ENCODE measurements at regions not wholly inside any gene's neighbourhood (a gene's known extent, or its start where the extent isn't known, plus 50 kb on each side); places are given as distances from the start of the nearest gene placed in this dataset.

DNA sequence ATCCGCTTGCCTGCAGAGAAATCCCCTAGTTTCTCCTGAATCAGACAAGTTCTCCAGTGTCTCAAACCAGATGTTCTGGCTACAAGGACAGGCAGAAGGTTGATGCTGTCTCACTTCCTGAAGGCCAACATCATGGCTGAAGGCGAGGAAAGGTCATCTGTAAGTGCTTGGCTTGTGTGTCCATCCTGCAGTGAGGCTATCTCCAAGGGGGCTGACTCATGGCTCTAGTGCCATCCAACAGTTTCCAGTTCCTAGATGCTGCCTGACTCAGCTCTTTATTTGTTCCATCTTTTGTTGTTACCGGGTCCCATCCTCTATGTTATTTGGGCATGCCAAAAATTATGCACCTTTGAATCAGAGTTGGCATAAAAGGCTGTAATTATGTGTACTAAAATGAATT is 232.1 kb upstream of the TBX3 start:
- peak overlapping the region; percentile 83 for H3K27ac ChIP-seq
- no peak for TF ChIP-seq ZFX (IDR thresholded peaks at IDR 0.05)
- TF ChIP-seq, protein P1, sequence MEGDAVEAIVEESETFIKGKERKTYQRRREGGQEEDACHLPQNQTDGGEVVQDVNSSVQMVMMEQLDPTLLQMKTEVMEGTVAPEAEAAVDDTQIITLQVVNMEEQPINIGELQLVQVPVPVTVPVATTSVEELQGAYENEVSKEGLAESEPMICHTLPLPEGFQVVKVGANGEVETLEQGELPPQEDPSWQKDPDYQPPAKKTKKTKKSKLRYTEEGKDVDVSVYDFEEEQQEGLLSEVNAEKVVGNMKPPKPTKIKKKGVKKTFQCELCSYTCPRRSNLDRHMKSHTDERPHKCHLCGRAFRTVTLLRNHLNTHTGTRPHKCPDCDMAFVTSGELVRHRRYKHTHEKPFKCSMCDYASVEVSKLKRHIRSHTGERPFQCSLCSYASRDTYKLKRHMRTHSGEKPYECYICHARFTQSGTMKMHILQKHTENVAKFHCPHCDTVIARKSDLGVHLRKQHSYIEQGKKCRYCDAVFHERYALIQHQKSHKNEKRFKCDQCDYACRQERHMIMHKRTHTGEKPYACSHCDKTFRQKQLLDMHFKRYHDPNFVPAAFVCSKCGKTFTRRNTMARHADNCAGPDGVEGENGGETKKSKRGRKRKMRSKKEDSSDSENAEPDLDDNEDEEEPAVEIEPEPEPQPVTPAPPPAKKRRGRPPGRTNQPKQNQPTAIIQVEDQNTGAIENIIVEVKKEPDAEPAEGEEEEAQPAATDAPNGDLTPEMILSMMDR (conservative IDR thresholded peaks at IDR 0.05): no peak

DNA sequence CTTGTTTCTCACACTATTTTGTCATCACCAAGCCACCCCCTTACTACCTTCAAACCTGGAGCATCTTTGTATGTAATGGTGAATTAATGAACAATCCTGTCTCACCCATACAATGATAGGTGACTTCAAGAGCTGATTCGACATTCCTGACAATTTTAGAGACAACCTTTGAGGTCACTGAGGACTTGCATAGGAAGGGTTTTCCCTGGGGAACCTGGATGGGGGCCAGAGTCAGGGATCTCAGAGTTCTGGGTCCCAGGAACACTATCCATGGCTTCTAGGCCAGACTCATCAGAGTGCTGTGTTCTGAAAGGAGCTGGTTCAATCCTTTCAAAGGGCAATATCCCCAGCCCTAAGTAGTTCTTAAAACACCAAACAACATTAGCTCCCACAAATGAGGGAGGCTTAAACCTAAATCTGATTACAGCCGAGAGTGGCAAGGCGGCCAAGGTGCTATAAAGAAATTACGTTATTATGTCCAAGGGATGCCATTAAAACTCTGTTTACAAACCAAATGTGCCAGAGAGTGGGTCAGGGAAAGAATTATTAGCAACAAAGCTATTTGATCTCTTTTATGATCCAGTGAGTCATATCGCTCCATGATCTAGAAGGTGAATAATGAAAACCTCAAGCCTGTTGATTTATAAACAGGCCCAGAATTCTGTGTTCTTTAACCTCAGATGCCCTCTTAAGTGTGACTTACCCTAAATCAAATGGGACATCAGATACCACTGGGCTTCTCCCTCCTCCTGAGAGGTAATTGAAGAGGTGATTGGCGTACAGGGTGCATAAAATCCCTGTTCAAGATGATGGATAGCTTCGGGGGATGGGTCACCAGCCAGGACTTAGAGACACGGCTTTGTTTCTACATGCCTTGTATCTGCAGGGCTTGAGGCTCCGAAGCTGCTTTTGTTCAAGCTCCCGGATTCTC is 230.2 kb upstream of the TBX3 start:
- TF ChIP-seq ZFX (IDR thresholded peaks at IDR 0.05): no peak
- TF ChIP-seq, protein P1 (conservative IDR thresholded peaks at IDR 0.05): no peak

DNA sequence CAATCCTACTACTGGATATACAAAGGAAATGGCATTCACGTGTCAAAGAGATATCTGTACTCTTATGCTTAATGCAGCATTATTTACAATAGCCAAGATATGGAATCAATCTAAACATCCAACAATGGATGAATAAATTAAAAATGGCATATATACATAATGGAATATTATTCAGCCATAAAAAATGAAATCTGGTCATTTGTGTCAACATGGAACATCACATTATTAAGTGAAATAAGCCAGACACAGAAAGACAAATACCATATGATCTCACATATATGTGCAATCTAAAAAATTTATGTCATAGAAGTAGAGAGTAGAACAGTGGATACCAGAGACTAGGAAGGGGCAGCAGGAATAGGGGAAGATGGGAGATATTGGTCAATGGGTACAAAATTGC is 228.8 kb upstream of the TBX3 start:
- TF ChIP-seq, protein P1 (conservative IDR thresholded peaks at IDR 0.05): no peak
- TF ChIP-seq ZFX (IDR thresholded peaks at IDR 0.05): no peak
- H3K27ac ChIP-seq: no peak overlapping the region

More for the DNA sequence above, 230.2 kb upstream of the TBX3 start:
- peak overlapping the region; percentile 83 for H3K27ac ChIP-seq

DNA sequence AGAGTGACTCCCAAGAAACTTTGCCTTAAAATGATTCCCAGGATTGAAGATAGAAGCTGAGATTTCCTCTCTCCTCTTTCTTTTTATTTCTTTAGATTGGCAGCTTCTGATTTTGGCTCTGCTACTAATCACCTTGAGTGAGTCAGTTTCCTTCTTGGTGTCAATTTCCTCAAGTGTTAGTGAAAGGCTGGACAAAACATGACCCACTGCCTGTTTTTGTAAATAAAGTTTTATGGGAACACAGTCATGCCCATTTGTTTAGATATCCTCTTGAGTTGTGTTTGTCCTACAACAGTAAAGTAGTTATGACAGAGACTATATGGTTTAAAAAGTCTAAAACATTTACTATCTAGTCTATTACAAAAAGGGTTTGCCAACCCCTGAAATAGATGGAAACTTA is 227.2 kb upstream of the TBX3 start:
- TF ChIP-seq, protein P1 (conservative IDR thresholded peaks at IDR 0.05): no peak
- TF ChIP-seq ZFX (IDR thresholded peaks at IDR 0.05): no peak
- peak overlapping the region; percentile 67; the same call in 1 of the 2 replicates for H3K27ac ChIP-seq

DNA sequence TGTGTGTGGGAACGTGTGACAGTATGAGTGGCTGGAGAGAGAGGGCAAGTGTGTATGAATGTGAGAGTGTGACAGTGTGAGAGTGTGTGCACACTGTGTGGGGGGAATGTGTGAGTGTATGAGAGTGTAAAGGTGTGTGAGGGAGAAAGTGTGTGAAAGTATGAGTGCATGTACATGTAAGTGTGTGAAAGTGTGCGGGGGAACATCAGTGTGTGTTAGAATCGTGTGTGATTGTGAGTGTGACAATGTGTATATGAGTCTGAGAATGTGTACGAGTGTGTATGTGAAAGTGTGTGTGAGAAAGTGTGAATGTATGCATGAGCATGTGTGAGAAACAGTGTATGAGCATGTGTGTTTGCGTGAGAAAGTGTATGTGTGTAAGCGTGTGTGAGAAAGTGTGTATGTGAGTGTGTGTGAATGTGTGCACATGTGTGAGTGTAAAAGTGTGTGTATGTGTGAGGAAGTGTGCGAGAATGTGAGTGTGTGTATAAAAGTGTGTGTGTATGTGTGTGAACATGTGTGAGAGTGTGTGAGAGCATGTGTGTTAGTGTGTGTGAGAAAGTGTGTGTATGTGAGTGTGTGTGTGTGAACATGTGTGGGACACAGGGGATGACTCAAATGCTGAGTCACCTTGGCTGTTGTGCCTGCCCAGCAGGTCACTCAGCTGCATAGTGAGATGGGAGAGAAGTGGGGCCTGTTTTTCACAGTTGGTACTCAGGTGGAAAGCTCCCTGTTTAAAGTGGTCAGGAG is 220.5 kb upstream of the TBX3 start:
- TF ChIP-seq, protein P1 (conservative IDR thresholded peaks at IDR 0.05): no peak
- TF ChIP-seq ZFX (IDR thresholded peaks at IDR 0.05): no peak
- H3K27ac ChIP-seq: no peak overlapping the region

DNA sequence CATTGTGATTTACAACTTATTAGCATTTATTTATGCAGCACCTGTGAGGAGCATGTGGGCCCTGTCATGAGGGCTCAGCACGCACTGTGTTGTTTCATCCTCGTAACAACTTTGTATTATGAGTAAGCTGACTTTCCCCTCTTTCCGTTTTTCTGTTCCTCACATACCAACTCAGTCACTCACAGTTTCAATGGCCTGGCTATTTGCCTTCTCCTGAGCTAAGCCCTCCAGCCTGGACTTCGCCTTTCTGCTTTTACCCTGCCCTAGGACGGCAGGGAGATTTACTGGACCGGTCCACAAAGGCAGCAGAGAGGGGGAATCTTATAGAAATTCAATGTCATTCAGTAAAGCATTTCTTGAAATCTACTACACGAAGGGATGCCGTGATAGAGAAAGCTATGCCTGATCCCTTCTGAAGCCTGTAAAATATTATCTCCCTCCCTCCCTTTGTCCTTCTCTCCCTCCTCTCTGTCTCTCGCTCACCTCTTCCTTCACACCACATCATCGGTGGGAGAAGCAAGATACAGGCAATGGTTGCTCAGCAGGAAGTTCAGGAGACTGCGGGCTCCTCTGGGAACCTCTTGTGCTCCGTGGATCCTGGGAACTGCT is 219.2 kb upstream of the TBX3 start:
- TF ChIP-seq, protein P1 (conservative IDR thresholded peaks at IDR 0.05): no peak
- no peak for TF ChIP-seq ZFX (IDR thresholded peaks at IDR 0.05)
- H3K27ac ChIP-seq: no peak overlapping the region

Data from C4-2B (cell line).